Adrenal gland (tissue), 5 donors: ENCODE measurements at regions not wholly inside any gene's neighbourhood (a gene's known extent, or its start where the extent isn't known, plus 50 kb on each side); places are given as distances from the start of the nearest gene placed in this dataset.

Source experiments
- POLR2A ChIP-seq, 2 donors: fragments of 450-650 bp; IDR thresholded peaks; one replicate each; pipeline ENCODE4 v1.6.1; 2017; ENCODE audit warnings: antibody characterized with exemption in 2 of 2, mild to moderate bottlenecking in 2 of 2, moderate library complexity in 1 of 2
- TF ChIP-seq, protein P1 (sequence below), 6 experiments: fragments of 450-650 bp in 4 of 6; fragments of 200-600 bp in 2 of 6; sonication (generic) in 1 of 6; IDR thresholded peaks; 1 replicate in 5 of 6; 2 replicates in 1 of 6; pipeline versions ENCODE4 v1.5.1 to v1.8.0; 2016 to 2021; ENCODE audit warnings: antibody characterized with exemption in 6 of 6, mild to moderate bottlenecking in 2 of 6, moderate library complexity in 1 of 6
- donor health status: DM: no; HTN: no; CAD: no.

DNA sequence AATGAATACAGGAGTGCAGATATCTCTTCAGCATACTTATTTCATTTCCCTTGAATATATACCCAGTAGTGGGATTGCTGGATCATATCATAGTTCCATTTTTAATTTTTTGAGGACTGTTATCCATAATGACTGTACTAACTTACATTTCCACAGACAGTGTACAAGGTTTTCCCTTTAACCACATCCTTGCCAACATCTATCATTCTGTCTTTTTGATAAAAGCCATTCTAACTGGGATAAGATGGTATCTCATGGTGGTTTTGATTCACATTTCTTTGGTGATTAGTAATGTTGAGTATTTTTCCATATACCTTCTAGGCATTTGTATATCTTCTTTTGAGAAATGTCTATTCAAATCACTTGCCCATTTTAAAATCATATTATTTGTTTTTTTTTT lies 325.2 kb downstream of the CYP26B1 start:
- TF ChIP-seq, protein P1, sequence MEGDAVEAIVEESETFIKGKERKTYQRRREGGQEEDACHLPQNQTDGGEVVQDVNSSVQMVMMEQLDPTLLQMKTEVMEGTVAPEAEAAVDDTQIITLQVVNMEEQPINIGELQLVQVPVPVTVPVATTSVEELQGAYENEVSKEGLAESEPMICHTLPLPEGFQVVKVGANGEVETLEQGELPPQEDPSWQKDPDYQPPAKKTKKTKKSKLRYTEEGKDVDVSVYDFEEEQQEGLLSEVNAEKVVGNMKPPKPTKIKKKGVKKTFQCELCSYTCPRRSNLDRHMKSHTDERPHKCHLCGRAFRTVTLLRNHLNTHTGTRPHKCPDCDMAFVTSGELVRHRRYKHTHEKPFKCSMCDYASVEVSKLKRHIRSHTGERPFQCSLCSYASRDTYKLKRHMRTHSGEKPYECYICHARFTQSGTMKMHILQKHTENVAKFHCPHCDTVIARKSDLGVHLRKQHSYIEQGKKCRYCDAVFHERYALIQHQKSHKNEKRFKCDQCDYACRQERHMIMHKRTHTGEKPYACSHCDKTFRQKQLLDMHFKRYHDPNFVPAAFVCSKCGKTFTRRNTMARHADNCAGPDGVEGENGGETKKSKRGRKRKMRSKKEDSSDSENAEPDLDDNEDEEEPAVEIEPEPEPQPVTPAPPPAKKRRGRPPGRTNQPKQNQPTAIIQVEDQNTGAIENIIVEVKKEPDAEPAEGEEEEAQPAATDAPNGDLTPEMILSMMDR (IDR thresholded peaks at IDR 0.05): no peak
- no peak for TF ChIP-seq POLR2A (IDR thresholded peaks at IDR 0.05)
